ENCODE measurements at regions not wholly inside any gene's neighbourhood (a gene's known extent, or its start where the extent isn't known, plus 50 kb on each side); places are given as distances from the start of the nearest gene placed in this dataset.
"Not testable (repeated sequence)": the region's sequence is repeated elsewhere in the genome, so short reads cannot be mapped to it uniquely, and the experiment has no call there.

DNA sequence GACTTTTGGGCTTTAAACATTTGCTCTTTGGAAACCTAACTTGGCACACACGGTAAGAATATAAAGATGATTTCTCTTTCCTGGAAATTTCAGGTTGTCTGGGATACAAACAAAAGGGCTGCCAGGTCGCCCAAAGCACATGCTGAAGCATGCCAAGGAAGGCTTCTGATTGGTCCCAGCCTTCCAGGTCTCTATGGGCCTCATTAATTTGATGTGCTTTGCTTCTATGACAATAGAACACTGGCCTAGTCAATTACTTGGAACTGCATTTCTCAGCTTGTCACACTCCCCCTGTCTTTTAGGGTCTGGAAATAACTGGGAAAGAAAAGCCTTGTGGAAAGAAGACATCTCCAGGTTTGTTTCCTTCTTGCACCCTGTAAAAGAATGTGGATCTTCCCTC is 228.9 kb downstream of the ADCYAP1 start:
- TF ChIP-seq, protein P1, sequence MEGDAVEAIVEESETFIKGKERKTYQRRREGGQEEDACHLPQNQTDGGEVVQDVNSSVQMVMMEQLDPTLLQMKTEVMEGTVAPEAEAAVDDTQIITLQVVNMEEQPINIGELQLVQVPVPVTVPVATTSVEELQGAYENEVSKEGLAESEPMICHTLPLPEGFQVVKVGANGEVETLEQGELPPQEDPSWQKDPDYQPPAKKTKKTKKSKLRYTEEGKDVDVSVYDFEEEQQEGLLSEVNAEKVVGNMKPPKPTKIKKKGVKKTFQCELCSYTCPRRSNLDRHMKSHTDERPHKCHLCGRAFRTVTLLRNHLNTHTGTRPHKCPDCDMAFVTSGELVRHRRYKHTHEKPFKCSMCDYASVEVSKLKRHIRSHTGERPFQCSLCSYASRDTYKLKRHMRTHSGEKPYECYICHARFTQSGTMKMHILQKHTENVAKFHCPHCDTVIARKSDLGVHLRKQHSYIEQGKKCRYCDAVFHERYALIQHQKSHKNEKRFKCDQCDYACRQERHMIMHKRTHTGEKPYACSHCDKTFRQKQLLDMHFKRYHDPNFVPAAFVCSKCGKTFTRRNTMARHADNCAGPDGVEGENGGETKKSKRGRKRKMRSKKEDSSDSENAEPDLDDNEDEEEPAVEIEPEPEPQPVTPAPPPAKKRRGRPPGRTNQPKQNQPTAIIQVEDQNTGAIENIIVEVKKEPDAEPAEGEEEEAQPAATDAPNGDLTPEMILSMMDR (IDR thresholded peaks at IDR 0.05; ENCODE audit: borderline replicate concordance, insufficient read depth, low read depth, low read length) = no peak
- H3K4me3 ChIP-seq (ENCODE audit: low read depth, low read length) = no peak overlapping the region

DNA sequence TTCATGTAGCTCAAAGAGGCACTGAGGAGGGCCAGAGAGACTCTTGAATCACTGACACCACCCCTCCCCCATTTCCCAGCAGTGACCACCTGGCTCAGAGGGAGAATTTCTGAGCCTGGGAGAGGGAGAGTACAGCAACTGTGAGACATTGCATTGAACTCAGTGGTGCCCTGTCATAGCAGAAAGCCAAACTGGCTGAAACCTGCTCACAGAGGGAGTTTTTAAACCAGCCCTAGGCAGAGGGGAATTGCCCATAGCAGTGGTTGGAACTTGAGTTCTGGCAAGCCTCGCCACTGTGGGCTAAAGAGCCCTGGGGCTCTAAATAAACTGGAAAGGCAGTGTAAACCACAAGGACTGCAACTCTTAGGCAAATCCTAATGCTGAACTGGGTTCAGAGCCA is 243.1 kb downstream of the ADCYAP1 start:
- no peak overlapping the region for H3K4me3 ChIP-seq (ENCODE audit: low read depth, low read length)
- TF ChIP-seq, protein P1 (IDR thresholded peaks at IDR 0.05; ENCODE audit: borderline replicate concordance, insufficient read depth, low read depth, low read length) = no peak

GRCh38 chr18:1149709-1150108 is 245.0 kb downstream of the ADCYAP1 start:
- TF ChIP-seq, protein P1 (IDR thresholded peaks at IDR 0.05; ENCODE audit: borderline replicate concordance, insufficient read depth, low read depth, low read length) = no peak

GRCh38 chr18:1150344-1150743 is 245.7 kb downstream of the ADCYAP1 start:
- H3K4me3 ChIP-seq (ENCODE audit: low read depth, low read length) = no peak overlapping the region
- TF ChIP-seq, protein P1 (IDR thresholded peaks at IDR 0.05; ENCODE audit: borderline replicate concordance, insufficient read depth, low read depth, low read length) = no peak

More at GRCh38 chr18:1149709-1150108, 245.0 kb downstream of the ADCYAP1 start:
- H3K4me3 ChIP-seq (ENCODE audit: low read depth, low read length) = no peak overlapping the region

DNA sequence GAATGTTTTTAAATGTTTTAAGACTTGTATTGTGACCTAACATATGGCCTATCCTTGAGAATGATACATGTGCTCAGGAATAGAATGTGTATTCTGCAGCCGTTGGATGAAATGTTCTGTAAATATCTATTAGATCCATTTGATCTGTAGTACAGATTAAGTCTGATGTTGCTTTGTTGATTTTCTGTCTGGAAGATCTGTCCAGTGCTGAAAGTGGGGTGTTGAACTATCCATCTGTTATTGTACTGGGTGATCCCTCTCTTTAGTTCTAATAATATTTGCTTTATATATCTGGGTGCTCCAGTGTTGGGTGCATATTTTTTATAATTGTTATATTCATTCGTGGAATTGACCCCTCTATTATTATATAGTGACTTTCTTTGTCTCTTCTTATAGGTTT is 248.3 kb downstream of the ADCYAP1 start:
- not testable (repeated sequence) for H3K4me3 ChIP-seq (ENCODE audit: low read depth, low read length)

DNA sequence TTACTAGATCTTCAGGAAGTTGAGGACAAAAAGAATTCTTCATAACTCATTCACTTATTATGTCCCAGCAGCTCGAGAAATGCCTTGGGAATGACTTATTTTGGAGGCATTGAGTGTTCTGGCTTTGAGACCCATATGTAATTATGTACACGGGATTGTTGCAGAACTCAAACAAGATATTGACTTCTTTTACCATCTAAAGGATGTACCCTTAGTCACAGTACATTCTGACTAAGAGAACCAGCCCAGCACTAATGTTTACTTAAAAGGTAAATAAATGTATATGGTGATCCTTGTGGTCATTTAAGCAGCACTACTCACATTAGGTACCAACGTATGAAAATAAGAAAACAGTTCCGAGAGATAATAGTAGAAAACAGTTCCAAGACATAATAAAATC is 268.9 kb downstream of the ADCYAP1 start:
- H3K4me3 ChIP-seq (ENCODE audit: low read depth, low read length) = no peak overlapping the region
- TF ChIP-seq, protein P1 (IDR thresholded peaks at IDR 0.05; ENCODE audit: borderline replicate concordance, insufficient read depth, low read depth, low read length) = no peak

GRCh38 chr18:1177232-1177631 is 272.6 kb downstream of the ADCYAP1 start:
- TF ChIP-seq, protein P1 (IDR thresholded peaks at IDR 0.05; ENCODE audit: borderline replicate concordance, insufficient read depth, low read depth, low read length) = no peak
- H3K4me3 ChIP-seq (ENCODE audit: low read depth, low read length) = no peak overlapping the region

GRCh38 chr18:1191341-1191740 is 286.7 kb downstream of the ADCYAP1 start:
- H3K4me3 ChIP-seq (ENCODE audit: low read depth, low read length) = no peak overlapping the region
- TF ChIP-seq, protein P1 (IDR thresholded peaks at IDR 0.05; ENCODE audit: borderline replicate concordance, insufficient read depth, low read depth, low read length) = no peak

Data from GM12875 (cell line).